ENCODE measurements at regions not wholly inside any gene's neighbourhood (a gene's known extent, or its start where the extent isn't known, plus 50 kb on each side); places are given as distances from the start of the nearest gene placed in this dataset.

- Histone ChIP-seq H3K4me3 (replicated peaks in 1 of 4; ENCODE audit: control extremely low read depth in 1 of 4, insufficient read depth in 1 of 4, low read depth in 3 of 4, low read length in 4 of 4) (no peak overlapping the region), H3K4me2 (ENCODE audit: extremely low read depth, insufficient read depth, low read length) (no peak overlapping the region), H3K27ac (ENCODE audit: insufficient read depth, low read length) (no peak overlapping the region), H3K4me1 (ENCODE audit: control insufficient read depth, extremely low read depth, insufficient read depth, low read length) (no peaks in the 10 kb centered on the region), H3K36me3 (ENCODE audit: control insufficient read depth, insufficient read depth, low read length) (no peaks in the 10 kb centered on the region), H4K20me1 (ENCODE audit: control insufficient read depth, extremely low read depth, insufficient read depth, low read length) (no peaks in the 10 kb centered on the region), H2AFZ (ENCODE audit: low read length) (no peak overlapping the region), H3K27me3 (ENCODE audit: control insufficient read depth, insufficient read depth, low read length) (no peaks in the 10 kb centered on the region), H3K9me3 (ENCODE audit: control insufficient read depth, insufficient read depth, low read depth, low read length) (no peaks in the 10 kb centered on the region), H3K9ac (ENCODE audit: insufficient read depth, low read length) (no peak overlapping the region), H3K79me2 (ENCODE audit: control insufficient read depth, insufficient read depth, low read length) (no peaks in the 10 kb centered on the region)
- no peak for DNase-seq (ENCODE audit: low read depth in 2 of 2)
- TF ChIP-seq CTCF (conservative IDR thresholded peaks at IDR 0.05 in 1 of 2, IDR thresholded peaks at IDR 0.05 in 1 of 2; ENCODE audit: low read depth in 1 of 2, low read length in 2 of 2) (no peak), EZH2 (IDR thresholded peaks at IDR 0.05; ENCODE audit: low read length, missing control alignments) (no peak)
Measured at GRCh38 chr11:70527429-70528045, 129.2 kb downstream of the CTTN start.

GRCh38 chr11:70528046-70528793, 129.9 kb downstream of the CTTN start:
- no peaks in the 10 kb centered on the region for H3K4me1 ChIP-seq (ENCODE audit: control insufficient read depth, extremely low read depth, insufficient read depth, low read length)
- H3K9me3 ChIP-seq (ENCODE audit: control insufficient read depth, insufficient read depth, low read depth, low read length) = no peaks in the 10 kb centered on the region

More at GRCh38 chr11:70528046-70528793, 129.9 kb downstream of the CTTN start:
- no peak overlapping the region for H3K4me3 ChIP-seq (replicated peaks in 1 of 4; ENCODE audit: control extremely low read depth in 1 of 4, insufficient read depth in 1 of 4, low read depth in 3 of 4, low read length in 4 of 4)
- H3K27ac ChIP-seq (ENCODE audit: insufficient read depth, low read length) = no peak overlapping the region
- no peaks in the 10 kb centered on the region for H3K27me3 ChIP-seq (ENCODE audit: control insufficient read depth, insufficient read depth, low read length)
- no peaks in the 10 kb centered on the region for H4K20me1 ChIP-seq (ENCODE audit: control insufficient read depth, extremely low read depth, insufficient read depth, low read length)
- H3K4me2 ChIP-seq (ENCODE audit: extremely low read depth, insufficient read depth, low read length) = no peak overlapping the region
- no peak overlapping the region for H2AFZ ChIP-seq (ENCODE audit: low read length)
- H3K79me2 ChIP-seq (ENCODE audit: control insufficient read depth, insufficient read depth, low read length) = no peaks in the 10 kb centered on the region
- H3K36me3 ChIP-seq (ENCODE audit: control insufficient read depth, insufficient read depth, low read length) = no peaks in the 10 kb centered on the region
- no peak for DNase-seq (ENCODE audit: low read depth in 2 of 2)
- H3K9ac ChIP-seq (ENCODE audit: insufficient read depth, low read length) = no peak overlapping the region
- TF ChIP-seq EZH2 (IDR thresholded peaks at IDR 0.05; ENCODE audit: low read length, missing control alignments) (no peak), CTCF (conservative IDR thresholded peaks at IDR 0.05 in 1 of 2, IDR thresholded peaks at IDR 0.05 in 1 of 2; ENCODE audit: low read depth in 1 of 2, low read length in 2 of 2) (no peak)
